ENCODE measurements at regions not wholly inside any gene's neighbourhood (a gene's known extent, or its start where the extent isn't known, plus 50 kb on each side); places are given as distances from the start of the nearest gene placed in this dataset.

DNA sequence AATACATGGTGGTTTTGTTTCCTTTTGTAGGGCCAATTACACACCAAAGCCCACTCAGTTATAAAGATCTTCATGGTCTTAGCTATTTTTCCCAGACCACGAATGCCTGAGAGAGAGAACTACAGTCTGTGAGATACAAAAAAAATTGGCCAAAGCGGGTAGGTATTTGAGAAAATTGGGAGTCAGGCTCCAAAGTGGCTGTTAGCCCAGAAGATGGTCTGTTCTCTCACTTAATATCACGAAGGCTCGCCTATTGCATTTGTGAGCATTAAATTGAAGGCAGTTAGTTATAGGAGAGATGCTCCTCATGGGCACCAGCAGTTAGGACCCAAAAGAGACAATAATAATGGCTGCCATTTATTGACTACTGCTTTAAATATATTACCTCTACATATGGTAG lies 342.7 kb downstream of the PLPP3 start (continued):
- TF ChIP-seq, protein P1, sequence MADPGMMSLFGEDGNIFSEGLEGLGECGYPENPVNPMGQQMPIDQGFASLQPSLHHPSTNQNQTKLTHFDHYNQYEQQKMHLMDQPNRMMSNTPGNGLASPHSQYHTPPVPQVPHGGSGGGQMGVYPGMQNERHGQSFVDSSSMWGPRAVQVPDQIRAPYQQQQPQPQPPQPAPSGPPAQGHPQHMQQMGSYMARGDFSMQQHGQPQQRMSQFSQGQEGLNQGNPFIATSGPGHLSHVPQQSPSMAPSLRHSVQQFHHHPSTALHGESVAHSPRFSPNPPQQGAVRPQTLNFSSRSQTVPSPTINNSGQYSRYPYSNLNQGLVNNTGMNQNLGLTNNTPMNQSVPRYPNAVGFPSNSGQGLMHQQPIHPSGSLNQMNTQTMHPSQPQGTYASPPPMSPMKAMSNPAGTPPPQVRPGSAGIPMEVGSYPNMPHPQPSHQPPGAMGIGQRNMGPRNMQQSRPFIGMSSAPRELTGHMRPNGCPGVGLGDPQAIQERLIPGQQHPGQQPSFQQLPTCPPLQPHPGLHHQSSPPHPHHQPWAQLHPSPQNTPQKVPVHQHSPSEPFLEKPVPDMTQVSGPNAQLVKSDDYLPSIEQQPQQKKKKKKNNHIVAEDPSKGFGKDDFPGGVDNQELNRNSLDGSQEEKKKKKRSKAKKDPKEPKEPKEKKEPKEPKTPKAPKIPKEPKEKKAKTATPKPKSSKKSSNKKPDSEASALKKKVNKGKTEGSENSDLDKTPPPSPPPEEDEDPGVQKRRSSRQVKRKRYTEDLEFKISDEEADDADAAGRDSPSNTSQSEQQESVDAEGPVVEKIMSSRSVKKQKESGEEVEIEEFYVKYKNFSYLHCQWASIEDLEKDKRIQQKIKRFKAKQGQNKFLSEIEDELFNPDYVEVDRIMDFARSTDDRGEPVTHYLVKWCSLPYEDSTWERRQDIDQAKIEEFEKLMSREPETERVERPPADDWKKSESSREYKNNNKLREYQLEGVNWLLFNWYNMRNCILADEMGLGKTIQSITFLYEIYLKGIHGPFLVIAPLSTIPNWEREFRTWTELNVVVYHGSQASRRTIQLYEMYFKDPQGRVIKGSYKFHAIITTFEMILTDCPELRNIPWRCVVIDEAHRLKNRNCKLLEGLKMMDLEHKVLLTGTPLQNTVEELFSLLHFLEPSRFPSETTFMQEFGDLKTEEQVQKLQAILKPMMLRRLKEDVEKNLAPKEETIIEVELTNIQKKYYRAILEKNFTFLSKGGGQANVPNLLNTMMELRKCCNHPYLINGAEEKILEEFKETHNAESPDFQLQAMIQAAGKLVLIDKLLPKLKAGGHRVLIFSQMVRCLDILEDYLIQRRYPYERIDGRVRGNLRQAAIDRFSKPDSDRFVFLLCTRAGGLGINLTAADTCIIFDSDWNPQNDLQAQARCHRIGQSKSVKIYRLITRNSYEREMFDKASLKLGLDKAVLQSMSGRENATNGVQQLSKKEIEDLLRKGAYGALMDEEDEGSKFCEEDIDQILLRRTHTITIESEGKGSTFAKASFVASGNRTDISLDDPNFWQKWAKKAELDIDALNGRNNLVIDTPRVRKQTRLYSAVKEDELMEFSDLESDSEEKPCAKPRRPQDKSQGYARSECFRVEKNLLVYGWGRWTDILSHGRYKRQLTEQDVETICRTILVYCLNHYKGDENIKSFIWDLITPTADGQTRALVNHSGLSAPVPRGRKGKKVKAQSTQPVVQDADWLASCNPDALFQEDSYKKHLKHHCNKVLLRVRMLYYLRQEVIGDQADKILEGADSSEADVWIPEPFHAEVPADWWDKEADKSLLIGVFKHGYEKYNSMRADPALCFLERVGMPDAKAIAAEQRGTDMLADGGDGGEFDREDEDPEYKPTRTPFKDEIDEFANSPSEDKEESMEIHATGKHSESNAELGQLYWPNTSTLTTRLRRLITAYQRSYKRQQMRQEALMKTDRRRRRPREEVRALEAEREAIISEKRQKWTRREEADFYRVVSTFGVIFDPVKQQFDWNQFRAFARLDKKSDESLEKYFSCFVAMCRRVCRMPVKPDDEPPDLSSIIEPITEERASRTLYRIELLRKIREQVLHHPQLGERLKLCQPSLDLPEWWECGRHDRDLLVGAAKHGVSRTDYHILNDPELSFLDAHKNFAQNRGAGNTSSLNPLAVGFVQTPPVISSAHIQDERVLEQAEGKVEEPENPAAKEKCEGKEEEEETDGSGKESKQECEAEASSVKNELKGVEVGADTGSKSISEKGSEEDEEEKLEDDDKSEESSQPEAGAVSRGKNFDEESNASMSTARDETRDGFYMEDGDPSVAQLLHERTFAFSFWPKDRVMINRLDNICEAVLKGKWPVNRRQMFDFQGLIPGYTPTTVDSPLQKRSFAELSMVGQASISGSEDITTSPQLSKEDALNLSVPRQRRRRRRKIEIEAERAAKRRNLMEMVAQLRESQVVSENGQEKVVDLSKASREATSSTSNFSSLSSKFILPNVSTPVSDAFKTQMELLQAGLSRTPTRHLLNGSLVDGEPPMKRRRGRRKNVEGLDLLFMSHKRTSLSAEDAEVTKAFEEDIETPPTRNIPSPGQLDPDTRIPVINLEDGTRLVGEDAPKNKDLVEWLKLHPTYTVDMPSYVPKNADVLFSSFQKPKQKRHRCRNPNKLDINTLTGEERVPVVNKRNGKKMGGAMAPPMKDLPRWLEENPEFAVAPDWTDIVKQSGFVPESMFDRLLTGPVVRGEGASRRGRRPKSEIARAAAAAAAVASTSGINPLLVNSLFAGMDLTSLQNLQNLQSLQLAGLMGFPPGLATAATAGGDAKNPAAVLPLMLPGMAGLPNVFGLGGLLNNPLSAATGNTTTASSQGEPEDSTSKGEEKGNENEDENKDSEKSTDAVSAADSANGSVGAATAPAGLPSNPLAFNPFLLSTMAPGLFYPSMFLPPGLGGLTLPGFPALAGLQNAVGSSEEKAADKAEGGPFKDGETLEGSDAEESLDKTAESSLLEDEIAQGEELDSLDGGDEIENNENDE (IDR thresholded peaks at IDR 0.05; ENCODE audit: insufficient replicate concordance, low read length): no peak
